ENCODE measurements at regions not wholly inside any gene's neighbourhood (a gene's known extent, or its start where the extent isn't known, plus 50 kb on each side); places are given as distances from the start of the nearest gene placed in this dataset.

- Histone ChIP-seq H3K27me3 (no peaks in the 10 kb centered on the region), H3K4me3 (peak overlapping the region in 3 of 4 donors; percentile 6 to 38 (median 17)), H3K4me1 (peaks cover 5 to 13% (median 11%) of the 10 kb centered on the region in 4 donors), H3K36me3 (no peaks in the 10 kb centered on the region), H3K27ac (replicated peaks in 1 of 4) (peak overlapping the region; percentile 2 to 48 (median 32)), H3K9me3 (no peaks in the 10 kb centered on the region)
- DNase-seq (ENCODE audit: extremely low spot score) = no peak
- TF ChIP-seq EP300 (IDR thresholded peaks at IDR 0.05) (no peak), POLR2A (IDR thresholded peaks at IDR 0.05; ENCODE audit: low read depth) (no peak), POLR2AphosphoS5 (IDR thresholded peaks at IDR 0.05) (peak; percentile 27 to 34), CTCF (IDR thresholded peaks at IDR 0.05) (peak; percentile 57 to 61 (median 61))
- intact Hi-C loops (cut with DNase I) = loop anchor here (5.0 kb wide), 2 partner anchors 630 to 790 kb away; no protein-coding TSS in a partner anchor
- 58% methylated on average over 7 of the region's 7 CpGs for WGBS
Measured at GRCh38 chr9:108272349-108272899, 583.4 kb downstream of the ACTL7B start.

GRCh38 chr9:108271646-108272348 lies 584.0 kb downstream of the ACTL7B start:
- intact Hi-C loops (cut with DNase I) = loop anchor here (5.0 kb wide), 2 partner anchors 629 to 789 kb away; no protein-coding TSS in a partner anchor
- peak overlapping the region; percentile 2 to 48 (median 32) for H3K27ac ChIP-seq (replicated peaks in 1 of 4)

GRCh38 chr9:108271236-108271635 lies 584.5 kb downstream of the ACTL7B start:
- no peak for TF ChIP-seq POLR2AphosphoS5 (IDR thresholded peaks at IDR 0.05)
- no peak for TF ChIP-seq CTCF (IDR thresholded peaks at IDR 0.05)
- no peak for TF ChIP-seq POLR2A (IDR thresholded peaks at IDR 0.05; ENCODE audit: low read depth)
- TF ChIP-seq EP300 (IDR thresholded peaks at IDR 0.05) = no peak
- Histone ChIP-seq H3K4me1 (peaks cover 5 to 13% (median 11%) of the 10 kb centered on the region in 4 donors), H3K27ac (replicated peaks in 1 of 4) (no peak overlapping the region), H3K27me3 (no peaks in the 10 kb centered on the region), H3K36me3 (no peaks in the 10 kb centered on the region), H3K4me3 (no peak overlapping the region), H3K9me3 (no peaks in the 10 kb centered on the region)
- intact Hi-C loops (cut with DNase I) = loop anchor here (5.0 kb wide), 2 partner anchors 629 to 789 kb away; no protein-coding TSS in a partner anchor
- no peak for DNase-seq (ENCODE audit: extremely low spot score)
- WGBS = 92% methylated on average over 7 of the region's 7 CpGs

More at GRCh38 chr9:108271646-108272348, 584.0 kb downstream of the ACTL7B start:
- peaks cover 5 to 13% (median 11%) of the 10 kb centered on the region in 4 donors for H3K4me1 ChIP-seq
- no peaks in the 10 kb centered on the region for H3K9me3 ChIP-seq
- DNase-seq (ENCODE audit: extremely low spot score) = no peak
- no peaks in the 10 kb centered on the region for H3K36me3 ChIP-seq
- 66% methylated on average over 5 of the region's 5 CpGs for WGBS
- H3K27me3 ChIP-seq = no peaks in the 10 kb centered on the region
- TF ChIP-seq POLR2AphosphoS5 (IDR thresholded peaks at IDR 0.05) = no peak
- no peak for TF ChIP-seq EP300 (IDR thresholded peaks at IDR 0.05)
- no peak for TF ChIP-seq POLR2A (IDR thresholded peaks at IDR 0.05; ENCODE audit: low read depth)
- TF ChIP-seq CTCF (IDR thresholded peaks at IDR 0.05) = no peak
- H3K4me3 ChIP-seq = peak overlapping the region in 3 of 4 donors; percentile 6 to 38 (median 17)

DNA sequence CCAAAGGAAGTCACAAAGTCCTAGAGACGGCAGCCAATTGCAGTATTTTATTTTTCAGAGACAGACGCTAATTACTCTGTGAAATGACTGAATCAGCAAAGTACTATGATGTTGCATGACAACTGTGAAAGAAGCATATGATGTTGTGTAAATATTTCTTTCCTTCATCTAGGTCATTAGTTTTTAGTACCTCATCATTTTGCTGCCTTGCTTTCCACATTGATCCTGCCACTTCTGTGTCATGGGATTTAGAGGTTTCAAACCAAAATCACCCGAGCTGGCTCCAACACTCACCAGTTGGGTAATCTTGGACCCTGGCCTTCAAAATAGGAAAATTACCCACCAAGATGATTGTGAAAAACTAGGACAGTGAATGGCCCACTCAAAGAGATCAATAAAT lies 585.2 kb downstream of the ACTL7B start:
- H3K36me3 ChIP-seq = no peaks in the 10 kb centered on the region
- peaks cover 5 to 13% (median 11%) of the 10 kb centered on the region in 4 donors for H3K4me1 ChIP-seq
- WGBS = 74% methylated on average over 3 of the region's 3 CpGs
- no peaks in the 10 kb centered on the region for H3K27me3 ChIP-seq
- DNase-seq (ENCODE audit: extremely low spot score) = no peak
- TF ChIP-seq CTCF (IDR thresholded peaks at IDR 0.05) (no peak), POLR2A (IDR thresholded peaks at IDR 0.05; ENCODE audit: low read depth) (no peak), EP300 (IDR thresholded peaks at IDR 0.05) (no peak), POLR2AphosphoS5 (IDR thresholded peaks at IDR 0.05) (no peak)
- intact Hi-C loops (cut with DNase I) = loop anchor here (5.0 kb wide), 2 partner anchors 628 to 788 kb away; no protein-coding TSS in a partner anchor
- no peak overlapping the region for H3K27ac ChIP-seq (replicated peaks in 1 of 4)
- no peak overlapping the region for H3K4me3 ChIP-seq
- H3K9me3 ChIP-seq = no peaks in the 10 kb centered on the region
